NAMALWA (cell line): ENCODE measurements at regions not wholly inside any gene's neighbourhood (a gene's known extent, or its start where the extent isn't known, plus 50 kb on each side); places are given as distances from the start of the nearest gene placed in this dataset.
"Not testable (repeated sequence)": the region's sequence is repeated elsewhere in the genome, so short reads cannot be mapped to it uniquely, and the experiment has no call there.

Experiments used
- DNase-seq: peaks from one replicate; pipeline ENCODE4 v3.0.0-alpha.2; 2015; ENCODE audit warnings: low spot score

DNA sequence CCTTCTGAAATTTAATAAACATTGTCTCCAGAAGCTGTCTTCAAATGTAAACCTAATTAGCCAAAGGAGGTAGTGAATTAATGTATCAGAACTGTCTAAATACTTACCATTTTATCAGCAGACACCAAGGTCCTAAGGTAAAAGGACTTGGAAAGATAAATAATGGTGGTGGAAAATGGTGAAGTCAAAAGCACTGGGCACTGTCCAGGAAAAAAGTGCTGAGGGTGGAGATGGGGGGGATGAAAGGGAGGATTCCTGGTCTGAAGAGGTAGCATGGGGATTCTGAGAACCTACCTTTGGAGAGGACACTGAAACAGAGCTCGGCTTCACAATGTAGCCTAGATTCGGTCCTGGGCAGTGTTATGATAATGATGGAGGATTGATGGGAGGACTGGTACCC is 149.0 kb upstream of the DPH6 start:
- no peak for DNase-seq

DNA sequence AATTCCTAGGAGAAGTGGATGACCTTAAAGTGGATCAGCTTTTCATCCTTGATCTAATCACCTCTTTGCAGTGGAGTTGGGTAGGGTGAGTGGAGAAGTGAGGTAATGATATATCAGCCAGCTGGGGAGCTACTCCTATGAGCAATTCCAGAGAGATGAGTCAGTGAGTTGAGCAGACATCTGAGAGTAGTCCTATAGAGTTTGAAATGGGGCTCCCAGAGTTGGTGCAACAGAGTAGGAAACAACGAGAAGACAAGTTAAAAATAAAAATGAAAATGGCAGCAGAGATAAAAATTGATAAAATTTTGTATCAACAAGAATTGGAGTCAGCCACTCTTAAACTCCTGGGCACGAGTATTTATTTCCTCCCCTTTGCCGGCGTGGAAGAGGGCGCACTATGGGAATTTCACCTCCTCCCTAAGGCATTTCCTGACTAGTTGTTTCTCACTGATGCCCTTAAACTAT is 150.8 kb upstream of the DPH6 start:
- no peak for DNase-seq

DNA sequence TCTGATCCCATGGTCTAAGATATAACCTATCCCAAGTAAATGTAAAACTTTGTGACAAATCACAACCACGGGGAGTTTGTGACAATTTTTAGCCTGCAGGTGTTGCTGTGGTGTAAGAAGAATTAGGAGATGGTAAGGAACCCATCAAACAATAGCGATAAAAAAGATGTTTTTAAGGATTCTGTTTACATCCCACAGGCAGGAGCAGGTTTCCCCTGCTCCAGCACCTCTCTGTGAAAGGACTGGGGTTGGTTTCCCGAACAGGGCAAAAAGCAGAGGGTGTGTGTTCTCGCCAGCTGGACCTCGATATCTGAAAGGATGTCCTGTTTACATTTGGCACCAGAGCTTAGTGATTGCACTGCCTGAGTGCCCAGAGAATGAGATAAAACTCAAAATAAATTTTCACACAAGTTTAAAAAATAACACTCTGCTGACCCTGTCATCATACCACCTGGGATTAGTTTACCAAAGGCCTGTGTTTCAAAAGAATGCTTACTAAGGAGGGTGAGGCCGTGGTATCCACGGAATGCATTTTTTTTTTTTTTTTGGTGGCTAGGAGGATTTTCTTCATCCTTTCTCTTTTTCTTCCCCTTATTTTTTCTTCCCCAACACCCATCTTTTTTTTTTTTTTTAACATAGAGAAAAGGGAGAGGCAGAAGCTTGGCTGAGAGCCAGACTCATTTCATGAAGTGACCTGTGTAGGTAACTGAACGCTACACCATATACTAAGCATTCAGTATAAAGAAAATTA is 151.8 kb upstream of the DPH6 start:
- DNase-seq, result peak; percentile 8

DNA sequence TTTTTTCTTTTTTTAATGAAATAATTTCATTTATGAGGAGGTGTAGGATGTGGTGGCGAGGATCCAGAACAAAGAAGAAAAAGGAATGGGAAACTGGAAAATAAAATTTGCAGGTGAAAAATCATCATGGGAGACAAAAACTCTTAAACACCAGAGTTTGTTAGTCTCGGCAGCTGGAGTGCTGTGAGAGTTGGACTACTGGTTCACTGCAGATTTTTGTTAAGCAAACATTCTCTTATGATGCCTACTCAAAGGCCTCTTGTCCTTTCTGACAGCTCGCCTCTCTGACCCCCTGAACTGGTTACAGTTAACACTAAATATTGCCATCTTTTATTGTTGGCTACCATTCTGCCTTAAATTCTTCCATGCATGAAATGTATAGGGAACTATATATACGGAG is 152.4 kb upstream of the DPH6 start:
- DNase-seq, result no peak

DNA sequence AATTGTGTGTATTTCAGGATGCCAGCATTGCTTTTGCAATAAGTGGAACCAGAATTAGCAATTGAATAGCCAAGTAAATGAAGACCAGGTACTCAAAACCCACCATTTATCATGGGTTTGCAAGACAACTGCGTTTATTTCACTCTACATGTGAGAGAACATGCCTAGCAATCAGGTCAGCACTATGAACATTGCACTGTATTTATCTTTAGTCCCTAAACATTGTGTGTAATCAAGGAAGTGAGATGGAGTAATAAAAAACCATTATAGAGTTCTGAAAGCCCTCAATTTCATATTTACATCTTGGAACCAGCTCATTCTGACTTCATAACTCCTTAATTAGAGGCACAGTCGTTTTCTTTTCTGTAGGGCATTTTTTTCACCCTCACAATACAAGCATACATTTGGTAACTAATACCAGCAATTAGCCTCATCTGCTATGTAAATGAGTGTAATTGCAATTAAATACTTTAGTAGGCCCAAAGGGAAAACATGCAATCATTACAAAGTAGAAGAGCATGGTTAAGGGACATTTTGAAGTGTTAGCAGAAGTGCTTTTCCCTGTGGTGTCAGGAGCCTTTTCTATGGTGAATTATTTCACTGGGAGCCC is 153.1 kb upstream of the DPH6 start:
- no peak for DNase-seq

DNA sequence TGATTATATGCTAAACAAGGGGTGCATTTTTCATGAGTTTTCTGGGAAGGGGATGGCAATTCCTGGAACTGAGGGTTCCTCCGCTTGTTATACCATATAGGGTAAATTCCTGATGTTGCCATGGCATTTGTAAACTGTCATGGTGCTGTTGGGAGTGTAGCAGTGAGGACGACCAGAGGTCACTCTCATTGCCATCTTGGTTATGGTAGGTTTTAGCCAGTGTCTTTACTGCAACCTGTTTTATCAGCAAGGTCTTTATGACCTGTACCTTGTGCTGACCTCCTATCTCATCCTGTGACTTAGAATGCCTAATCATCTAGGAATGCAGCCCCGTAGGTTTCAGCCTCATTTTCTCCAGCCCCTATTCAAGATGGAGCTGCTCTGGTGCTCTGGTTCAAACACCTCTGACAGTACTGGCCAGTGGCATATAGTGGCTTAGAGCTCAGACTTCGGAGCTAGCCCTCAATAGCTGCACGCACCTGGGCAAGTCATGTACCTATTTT is 154.2 kb upstream of the DPH6 start:
- DNase-seq, result not testable (repeated sequence)

DNA sequence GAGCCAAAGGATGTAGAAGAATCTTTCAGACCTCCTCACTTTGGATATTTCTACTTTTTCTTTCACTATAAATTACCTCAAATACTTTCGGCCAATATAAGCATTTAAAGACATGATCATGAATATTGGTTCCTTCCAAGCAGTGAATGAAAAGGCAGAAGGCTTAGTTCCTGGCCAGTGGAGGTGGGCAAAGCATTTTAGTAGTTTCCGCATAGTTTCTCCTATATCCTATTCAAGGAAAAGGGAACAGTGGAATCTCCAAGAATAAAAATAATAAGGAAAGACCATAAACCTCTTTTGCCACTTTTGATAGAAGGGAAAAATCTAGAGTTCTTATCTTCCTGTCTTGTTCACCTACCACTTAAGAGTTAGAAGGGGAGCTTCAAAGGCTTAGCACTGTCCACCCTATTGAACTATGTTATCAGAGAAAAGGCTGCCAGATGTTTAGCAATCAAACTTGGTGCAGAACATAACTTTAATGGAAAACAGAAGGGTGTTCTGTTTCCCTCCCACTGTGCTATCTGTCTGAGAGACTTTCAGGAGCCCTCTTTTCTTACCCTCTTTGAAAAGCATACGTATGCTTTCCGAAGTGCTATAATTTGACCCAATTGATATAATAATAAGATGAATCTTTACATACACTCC is 155.6 kb upstream of the DPH6 start:
- DNase-seq, result no peak

DNA sequence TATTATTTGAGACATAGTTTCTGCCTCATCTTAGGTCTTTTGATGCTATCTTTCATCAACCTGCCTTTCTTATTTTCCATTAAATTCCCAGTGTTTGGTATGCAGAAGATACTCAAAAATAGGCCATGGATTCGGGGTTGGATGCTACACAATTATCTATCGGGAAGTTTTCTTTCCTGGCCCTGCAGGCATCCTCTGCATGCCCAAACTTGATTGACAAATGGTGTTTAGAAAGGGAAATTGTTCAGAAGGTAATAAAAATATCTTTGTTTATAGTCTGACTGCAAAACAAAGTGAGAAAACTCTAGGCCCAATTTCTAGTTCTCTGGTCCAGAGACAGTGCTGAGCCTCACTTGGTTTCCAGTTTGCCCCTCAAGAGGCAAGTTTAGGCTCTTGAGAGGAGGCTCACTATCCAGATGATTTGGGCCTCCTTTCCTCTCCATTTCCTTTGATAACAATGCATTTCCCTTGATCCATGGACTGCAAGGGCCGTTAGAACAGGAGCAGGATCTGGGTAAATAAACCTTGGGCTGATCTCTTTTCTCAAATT is 157.1 kb upstream of the DPH6 start:
- DNase-seq, result no peak

DNA sequence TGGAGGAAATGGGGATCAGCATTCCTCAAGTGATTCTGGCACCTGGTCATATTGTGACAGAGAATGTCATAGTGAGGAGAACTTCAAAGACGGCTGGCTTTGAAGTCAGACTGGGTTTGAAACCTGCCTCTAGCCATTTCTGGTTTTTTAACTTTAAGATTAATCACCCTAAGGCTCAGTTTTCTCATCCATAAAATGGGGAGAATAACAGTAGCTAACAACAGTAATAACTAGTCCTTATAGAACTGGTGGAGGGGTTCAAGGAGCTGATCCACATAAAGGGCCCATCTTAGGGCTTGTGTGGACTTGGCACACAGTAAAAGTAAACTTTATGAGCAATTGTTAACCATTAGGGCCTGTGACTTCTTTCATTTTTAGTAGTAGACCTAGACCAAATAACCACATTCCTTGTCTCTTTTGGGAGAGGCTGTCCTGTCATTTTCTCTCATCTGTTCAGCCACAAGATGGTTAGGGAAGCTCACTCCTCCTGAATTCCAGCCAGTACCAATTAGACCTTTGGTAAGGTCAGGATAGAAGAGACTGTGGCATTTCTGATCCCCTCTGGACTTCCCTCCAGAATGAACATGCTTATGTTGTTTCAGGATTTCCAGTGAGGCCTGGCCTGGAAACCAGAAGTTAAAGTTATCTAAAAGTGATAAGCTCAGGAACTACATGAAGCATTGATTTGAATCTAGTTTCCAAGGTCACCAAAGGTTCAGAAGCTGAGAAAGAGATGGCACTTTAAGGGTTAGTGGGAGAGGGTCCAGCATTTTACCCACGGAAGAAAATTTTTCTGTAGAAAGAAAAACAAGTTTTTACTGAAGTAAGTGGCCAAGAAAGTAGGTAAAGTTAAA is 159.3 kb upstream of the DPH6 start:
- no peak for DNase-seq

DNA sequence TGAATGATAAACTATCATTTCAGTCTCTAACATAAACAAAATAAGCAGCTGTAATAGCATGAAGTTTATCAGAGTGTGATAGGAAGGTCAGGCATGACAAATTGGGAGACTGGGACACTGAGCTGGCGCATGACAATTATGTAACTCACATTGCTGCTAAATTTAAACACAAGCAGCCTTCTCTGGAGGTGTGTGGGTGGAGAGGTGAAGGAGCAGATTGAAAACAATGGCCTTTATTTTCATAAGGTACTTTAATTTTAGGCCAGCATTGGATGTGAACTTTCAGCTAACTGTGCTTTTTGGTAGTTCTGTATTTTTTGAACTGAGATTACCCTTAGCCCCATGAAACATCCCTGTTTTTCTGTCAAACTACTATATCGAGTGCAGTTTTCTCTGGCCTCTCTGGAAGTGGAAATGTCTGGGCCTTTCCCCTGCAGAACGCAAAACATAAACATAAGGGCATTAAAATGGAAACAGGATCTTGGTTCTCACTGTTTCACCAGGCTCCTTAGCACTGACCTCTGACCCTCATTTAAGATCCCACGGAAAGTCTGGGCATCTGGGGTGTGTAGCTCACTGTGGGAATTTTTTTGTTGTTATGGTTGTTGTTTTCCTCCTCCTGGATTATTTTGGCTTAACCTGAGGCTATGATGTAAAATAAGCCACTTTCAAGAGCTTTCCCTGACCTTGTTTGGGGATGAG is 160.1 kb upstream of the DPH6 start:
- no peak for DNase-seq

DNA sequence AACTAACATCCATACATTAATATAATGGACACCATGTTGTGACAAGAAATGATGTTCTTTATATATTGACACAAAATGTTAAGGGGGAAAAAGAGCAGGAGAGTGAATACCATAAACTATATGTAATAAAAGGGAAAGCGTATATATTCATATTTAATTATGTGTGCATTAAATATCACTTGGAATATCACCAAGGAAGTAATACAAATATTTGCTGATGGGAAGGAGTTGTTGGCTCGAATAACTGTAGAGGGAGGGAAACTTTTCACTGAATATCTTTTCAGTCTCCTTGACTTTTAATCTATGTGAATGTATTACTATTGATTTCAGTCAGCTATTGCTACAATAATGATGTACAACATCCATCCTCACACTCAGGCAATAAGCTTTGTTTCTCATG is 167.0 kb upstream of the DPH6 start:
- DNase-seq, result no peak

DNA sequence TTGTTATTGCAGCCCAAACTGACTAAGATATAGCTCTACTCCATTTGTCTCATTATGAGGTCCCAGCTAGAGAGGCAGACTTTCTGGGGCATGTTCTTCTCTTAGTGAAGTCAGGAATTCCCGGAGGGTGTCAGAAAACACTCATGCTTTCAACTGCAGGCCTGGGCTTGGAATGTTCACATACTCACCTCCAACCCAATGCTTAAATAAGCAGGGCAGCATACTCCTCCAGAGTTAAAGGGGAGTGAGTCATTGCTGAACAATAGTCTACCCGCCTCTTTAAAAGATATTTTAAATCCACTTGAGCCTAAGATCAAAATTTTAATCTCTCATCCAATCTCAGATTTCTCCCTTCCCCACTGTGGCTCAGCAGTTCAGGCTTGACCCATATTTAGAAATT is 167.8 kb upstream of the DPH6 start:
- no peak for DNase-seq

DNA sequence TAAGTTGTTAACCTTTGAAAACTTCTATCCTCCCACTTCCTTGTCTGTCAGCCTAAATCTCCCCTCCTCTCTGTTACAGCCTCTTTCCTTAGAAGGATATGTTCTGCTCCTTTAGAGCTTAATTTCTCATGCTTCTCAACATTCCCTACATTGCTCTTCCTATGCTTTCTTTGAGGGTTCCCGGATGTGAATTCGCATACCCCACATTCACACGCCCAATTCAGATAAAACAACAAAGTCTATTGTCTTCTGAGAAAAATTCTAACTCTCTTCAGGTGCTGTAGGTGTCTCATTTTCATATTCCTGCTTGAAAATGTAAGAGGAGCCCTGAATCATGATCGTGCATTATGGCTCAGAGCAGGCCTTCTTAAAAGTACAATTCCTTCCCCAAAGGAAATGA is 171.8 kb upstream of the DPH6 start:
- DNase-seq, result no peak

DNA sequence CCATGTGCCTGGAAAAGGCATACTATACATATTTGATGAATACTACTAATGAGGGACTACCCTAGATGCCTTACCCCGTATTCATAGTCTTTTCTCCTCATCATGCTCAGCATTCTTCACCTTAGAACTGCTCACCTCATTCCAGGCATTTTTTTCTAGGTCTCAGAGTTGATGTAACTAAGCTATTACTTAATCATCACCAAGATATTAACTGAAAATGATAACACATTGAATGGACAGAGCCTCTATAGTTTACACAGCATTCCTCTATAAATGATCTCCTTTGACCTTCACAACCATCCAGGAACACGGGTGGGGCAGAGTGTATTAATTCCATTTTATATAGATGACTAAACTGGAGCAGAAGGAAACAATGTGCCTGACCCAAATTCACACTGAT is 174.1 kb upstream of the DPH6 start:
- no peak for DNase-seq

DNA sequence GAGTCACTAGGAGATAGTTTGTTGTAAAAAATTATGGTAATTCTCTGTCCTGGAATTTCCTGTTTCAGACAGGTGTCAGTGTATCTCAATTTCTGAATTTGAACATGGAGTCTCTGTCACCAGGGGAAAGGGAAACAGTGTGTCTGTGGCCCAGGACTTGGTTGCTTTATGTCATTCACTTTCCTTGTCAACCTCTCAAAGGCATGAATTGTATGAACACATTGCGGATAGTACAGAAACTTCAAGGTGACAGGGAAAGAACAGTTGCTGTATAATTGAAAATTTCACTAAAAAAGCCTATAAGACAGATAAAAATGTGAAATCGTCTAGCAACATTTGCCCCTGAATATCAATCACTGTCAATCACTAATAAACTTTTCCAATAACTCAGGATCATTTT is 175.0 kb upstream of the DPH6 start:
- DNase-seq, result no peak

DNA sequence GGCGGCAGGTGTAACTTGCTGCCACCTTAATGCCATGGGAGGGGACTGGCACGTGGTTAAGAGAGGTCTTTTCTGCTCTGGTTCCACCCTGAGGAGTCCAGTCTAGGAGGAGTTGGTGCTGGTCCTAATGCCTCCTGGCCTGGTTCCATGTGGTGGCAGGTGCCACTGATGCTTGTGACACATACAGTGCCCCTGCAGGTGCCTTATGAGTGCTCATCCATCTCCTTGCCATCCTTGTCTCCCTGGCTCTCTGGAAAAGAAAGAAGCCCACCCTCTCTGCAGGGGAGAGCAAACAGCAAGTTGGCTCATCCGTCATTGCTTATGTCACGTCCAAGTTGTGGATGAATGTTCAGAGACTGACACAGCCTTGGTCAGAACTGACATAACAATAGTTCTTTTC is 175.8 kb upstream of the DPH6 start:
- DNase-seq, result no peak

DNA sequence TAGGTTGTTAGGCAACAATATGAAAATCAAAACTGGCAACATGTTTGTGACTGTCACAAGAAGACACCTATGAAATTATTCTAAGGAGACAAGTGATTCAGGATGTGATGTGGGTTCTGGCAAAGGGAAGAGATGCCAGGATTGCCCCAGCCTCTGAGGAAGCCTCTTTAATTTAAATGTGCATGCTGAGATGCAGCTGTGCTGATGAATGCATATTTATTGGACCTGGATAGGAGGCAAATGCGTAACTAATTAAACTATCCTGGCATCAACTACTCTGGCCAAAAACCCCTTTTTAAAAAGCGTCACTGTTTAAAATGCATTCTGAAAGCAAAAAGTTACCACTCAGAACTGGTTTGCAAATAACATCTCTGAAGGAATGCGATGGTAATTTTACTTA is 176.5 kb upstream of the DPH6 start:
- DNase-seq, result no peak

DNA sequence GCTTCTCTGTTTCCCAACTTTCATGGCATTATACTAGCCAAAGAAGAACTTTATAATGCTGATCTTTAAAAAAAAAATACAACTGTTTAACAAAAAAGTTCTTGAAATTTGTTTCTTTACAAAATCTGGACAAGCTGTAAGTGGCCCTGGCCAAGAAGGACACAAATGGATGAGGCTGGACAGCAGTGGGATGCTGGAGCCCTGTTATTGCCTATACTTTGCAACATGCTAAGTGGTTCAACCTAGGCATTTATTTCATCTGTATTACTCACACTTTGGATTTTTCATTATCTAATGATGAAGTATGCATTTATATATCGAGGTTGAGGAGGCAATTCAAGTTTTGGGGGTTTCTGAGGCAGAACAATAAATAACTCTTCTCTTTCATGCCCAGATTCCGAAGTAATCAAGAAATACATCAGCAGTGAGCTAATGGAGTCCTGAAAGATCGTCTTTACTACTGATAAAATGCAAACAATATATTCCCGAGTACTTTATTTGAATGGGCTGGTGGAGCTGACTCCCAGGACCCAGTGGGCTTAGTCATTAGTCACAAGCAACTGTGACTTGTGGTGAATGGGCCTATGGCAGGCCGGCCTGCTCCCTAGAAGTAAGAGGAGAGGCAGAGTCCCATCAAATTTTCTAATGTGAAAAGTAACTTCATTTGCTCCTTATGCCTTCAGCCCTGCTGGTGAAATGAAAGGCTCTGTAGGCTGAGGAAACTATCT is 177.3 kb upstream of the DPH6 start:
- peak; percentile 4 for DNase-seq

DNA sequence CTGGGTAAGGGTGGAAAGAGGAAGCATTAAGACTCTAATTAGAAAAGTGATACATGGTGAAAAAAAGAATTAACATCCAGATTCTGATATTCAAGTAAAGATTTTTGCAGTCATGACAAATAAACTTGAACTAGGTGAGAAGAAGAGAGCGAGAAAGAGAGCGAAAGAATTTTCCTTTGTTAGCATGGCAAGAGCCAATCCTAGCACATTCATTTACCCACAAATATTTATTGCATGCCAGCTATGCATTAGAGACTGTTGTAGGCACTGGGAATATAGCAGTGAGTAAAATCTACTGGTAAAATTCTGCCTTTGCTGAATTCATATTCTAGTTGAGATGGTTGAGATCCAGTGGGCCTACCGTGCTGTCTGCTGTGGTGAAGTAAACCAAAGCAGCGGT is 177.9 kb upstream of the DPH6 start:
- no peak for DNase-seq

DNA sequence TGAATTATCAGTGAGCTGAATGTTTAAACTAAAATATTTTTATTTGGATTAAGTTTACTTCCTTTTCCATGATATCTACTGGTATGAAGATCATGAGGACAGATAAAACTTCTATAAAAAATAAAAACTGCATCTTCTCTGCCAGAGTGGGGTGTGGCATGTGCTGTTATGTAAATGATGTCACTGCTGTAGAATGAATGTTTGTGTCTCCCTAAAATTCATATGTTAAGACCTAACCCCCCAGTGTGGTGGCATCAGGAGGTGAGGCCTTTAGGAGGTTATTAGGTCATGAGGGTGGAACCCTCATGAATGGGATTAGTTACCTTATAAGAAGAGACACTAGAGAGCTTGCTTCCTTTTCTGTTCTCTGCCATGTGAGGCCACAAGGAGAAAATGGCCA is 178.7 kb upstream of the DPH6 start:
- DNase-seq, result no peak

DNA sequence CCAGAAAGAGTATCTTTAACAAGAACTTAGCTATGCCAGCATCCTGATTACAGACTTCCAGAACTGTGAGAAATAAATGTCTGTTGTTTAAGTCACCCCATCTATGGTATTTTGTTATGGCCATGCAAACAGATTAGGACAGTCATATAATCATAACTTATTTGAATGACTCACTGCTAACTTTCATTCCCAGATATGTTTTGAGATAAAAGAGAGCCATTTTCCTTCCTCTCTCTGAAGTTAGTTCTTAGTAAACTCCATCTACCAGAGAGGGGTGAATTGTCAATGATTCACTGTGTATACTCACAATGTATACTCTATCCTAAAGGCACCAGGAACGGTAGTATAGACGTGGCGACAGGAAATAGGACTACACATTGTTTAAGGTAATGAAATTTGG is 179.4 kb upstream of the DPH6 start:
- DNase-seq, result no peak
